Ishikawa (cell line): ENCODE measurements at regions not wholly inside any gene's neighbourhood (a gene's known extent, or its start where the extent isn't known, plus 50 kb on each side); places are given as distances from the start of the nearest gene placed in this dataset.

Source experiments
- EGR1 ChIP-seq: IDR thresholded peaks from 2 replicates; pipeline ENCODE4 v1.6.1; 2012
- NFIC ChIP-seq: IDR thresholded peaks from 2 replicates; pipeline ENCODE4 v1.6.1; 2012
- RAD21 ChIP-seq: IDR thresholded peaks from 2 replicates; pipeline ENCODE4 v1.6.1; 2012; ENCODE audit warnings: low read depth
- REST ChIP-seq: IDR thresholded peaks from 2 replicates; pipeline ENCODE4 v1.6.1; 2012; ENCODE audit warnings: low read depth, mild to moderate bottlenecking
- TAF1 ChIP-seq: IDR thresholded peaks from 2 replicates; pipeline ENCODE4 v1.6.1; 2012; ENCODE audit warnings: low read depth, mild to moderate bottlenecking
- YY1 ChIP-seq: IDR thresholded peaks from 2 replicates; pipeline ENCODE4 v1.6.1; 2012; ENCODE audit warnings: low read depth

GRCh38 chr5:157971571-157972216 lies 112.7 kb upstream of the CLINT1 start:
- TF ChIP-seq EGR1 (no peak), REST (no peak), TAF1 (no peak), YY1 (no peak), NFIC (peak; percentile 68), RAD21 (no peak)
